HG02885 (cell line): ENCODE measurements at regions not wholly inside any gene's neighbourhood (a gene's known extent, or its start where the extent isn't known, plus 50 kb on each side); places are given as distances from the start of the nearest gene placed in this dataset.

Experiments used
- ATAC-seq: cut with Tn5 transposase; IDR thresholded peaks from one replicate; pipeline ENCODE4 v1.9.1; 2021; ENCODE audit warnings: mild to moderate bottlenecking; ENCODE audit not compliant: unreplicated experiment, poor library complexity

GRCh38 chr16:64151990-64152767 is 969.7 kb downstream of the CDH11 start:
- ATAC-seq = no peak

GRCh38 chr16:64150193-64150592 is 971.7 kb downstream of the CDH11 start:
- no peak for ATAC-seq

GRCh38 chr16:64149756-64150155 is 972.1 kb downstream of the CDH11 start:
- ATAC-seq = no peak

- no peak for ATAC-seq
These were observed 973.5 kb downstream of the CDH11 start for GRCh38 chr16:64148356-64148755.

- ATAC-seq = no peak
These were observed 973.9 kb downstream of the CDH11 start for GRCh38 chr16:64147941-64148340.

- ATAC-seq = no peak
These were observed 977.2 kb downstream of the CDH11 start for GRCh38 chr16:64144617-64145016.

GRCh38 chr16:64138621-64139020 is 983.2 kb downstream of the CDH11 start:
- no peak for ATAC-seq

- no peak for ATAC-seq
These were observed 983.9 kb downstream of the CDH11 start for GRCh38 chr16:64138006-64138405.

- ATAC-seq = no peak
These were observed 985.1 kb downstream of the CDH11 start for GRCh38 chr16:64136743-64137142.

- ATAC-seq = no peak
These were observed 985.5 kb downstream of the CDH11 start for GRCh38 chr16:64136314-64136713.

- ATAC-seq = no peak
These were observed 988.5 kb downstream of the CDH11 start for GRCh38 chr16:64133366-64133765.

GRCh38 chr16:64132759-64133361 is 989.0 kb downstream of the CDH11 start:
- ATAC-seq = no peak

- ATAC-seq = no peak
These were observed 989.7 kb downstream of the CDH11 start for GRCh38 chr16:64132190-64132589.

GRCh38 chr16:64131423-64131822 is 990.4 kb downstream of the CDH11 start:
- no peak for ATAC-seq

- no peak for ATAC-seq
These were observed 991.7 kb downstream of the CDH11 start for GRCh38 chr16:64130140-64130539.

- ATAC-seq = no peak
These were observed 999.7 kb downstream of the CDH11 start for GRCh38 chr16:64122177-64122576.

GRCh38 chr16:64121473-64121872 is 1000.4 kb downstream of the CDH11 start:
- no peak for ATAC-seq

- ATAC-seq = no peak
These were observed 1005.7 kb downstream of the CDH11 start for GRCh38 chr16:64116151-64116550.

GRCh38 chr16:64109241-64109640 is 1012.6 kb downstream of the CDH11 start:
- ATAC-seq = no peak

- no peak for ATAC-seq
These were observed 1019.2 kb downstream of the CDH11 start for GRCh38 chr16:64102654-64103053.

GRCh38 chr16:64098451-64098850 is 1023.4 kb downstream of the CDH11 start:
- no peak for ATAC-seq

GRCh38 chr16:64096689-64097088 is 1025.2 kb downstream of the CDH11 start:
- ATAC-seq = no peak
